HG02938 (cell line): ENCODE measurements at regions not wholly inside any gene's neighbourhood (a gene's known extent, or its start where the extent isn't known, plus 50 kb on each side); places are given as distances from the start of the nearest gene placed in this dataset.
"Not testable (repeated sequence)": the region's sequence is repeated elsewhere in the genome, so short reads cannot be mapped to it uniquely, and the experiment has no call there.

Experiments
- ATAC-seq: cut with Tn5 transposase; IDR thresholded peaks from one replicate; pipeline ENCODE4 v1.9.1; 2021; ENCODE audit warnings: mild to moderate bottlenecking, moderate library complexity; ENCODE audit not compliant: unreplicated experiment

DNA sequence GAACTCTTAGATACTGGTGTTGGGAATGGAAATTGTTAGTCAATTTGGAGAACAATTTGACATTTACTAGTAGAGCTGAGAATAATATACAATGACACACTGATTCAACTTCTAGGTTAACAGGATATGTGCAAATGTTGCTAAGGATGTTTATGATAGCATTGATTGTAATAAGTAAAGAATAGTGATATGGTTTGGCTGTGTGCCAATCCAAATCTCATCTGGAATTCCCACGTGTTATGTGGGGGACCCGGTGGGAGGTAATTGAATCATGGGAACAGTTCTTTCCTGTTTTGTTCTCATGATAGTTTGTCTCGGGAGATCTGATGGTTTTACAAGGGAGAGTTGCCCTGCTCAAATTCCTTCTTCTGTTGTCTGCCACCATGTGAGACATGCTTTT, 302.4 kb upstream of the TMPRSS15 start:
- no peak for ATAC-seq

DNA sequence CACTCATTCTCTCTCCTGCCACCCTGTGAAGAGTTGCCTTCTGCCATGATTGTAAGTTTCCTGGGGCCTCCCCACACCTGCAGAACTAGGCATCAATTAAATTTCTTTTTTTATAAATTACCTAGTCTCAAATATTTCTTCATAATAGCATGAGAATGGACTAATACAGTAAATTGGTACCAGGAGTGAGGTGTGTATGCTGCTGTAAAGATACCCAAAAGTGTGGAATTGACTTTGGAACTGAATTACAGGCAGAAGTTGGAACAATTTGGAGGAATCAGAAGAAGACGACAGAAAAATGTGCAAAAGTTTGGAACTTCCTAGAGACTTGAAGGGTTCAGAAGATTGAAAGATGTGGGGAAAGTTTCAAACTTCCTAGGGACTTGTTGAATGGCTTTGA, 308.1 kb upstream of the TMPRSS15 start:
- no peak for ATAC-seq

DNA sequence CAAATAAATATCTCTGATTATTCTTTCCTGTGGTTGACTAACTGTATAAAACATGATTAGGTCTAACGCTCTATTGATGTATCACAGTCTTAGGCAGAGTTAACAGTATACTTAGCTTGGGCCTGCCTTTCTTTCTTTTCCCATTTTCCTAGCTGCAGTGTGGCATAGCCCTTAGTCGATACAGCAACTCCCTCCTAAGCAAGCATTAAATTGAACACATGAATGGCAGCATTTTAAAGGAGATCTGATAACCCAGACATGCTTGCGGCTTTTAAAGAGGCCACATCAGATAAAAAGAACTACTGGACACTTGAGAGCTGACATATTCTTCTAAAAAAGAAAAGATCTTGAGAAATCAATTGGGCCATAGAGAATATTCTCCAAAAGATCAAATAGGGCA, 312.0 kb upstream of the TMPRSS15 start:
- no peak for ATAC-seq

DNA sequence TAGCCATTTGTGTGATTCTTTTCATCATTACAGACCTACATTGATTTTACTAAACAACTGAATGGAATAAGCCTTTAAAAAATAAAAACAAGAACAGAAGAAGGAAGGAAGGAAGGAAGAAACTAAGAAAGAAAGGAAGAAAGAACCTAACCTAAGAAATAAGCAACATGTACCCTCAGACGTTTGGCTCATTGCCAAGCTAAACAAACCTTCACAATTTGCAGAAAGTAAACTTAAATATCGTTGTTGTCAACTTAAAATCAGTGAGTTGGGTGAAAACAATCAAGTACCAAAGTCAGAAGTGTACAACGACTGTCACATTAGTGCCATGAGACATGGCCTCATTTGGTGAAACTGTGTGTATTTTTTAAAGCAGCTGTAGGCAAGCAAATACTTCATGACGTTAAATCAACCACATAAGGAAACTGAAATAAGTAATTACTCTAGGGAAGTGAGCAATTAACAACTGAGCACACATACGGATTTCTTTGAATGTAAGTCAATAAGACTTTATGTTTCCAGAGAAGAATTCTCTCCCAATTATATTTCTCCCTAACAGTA, 313.1 kb upstream of the TMPRSS15 start:
- no peak for ATAC-seq

DNA sequence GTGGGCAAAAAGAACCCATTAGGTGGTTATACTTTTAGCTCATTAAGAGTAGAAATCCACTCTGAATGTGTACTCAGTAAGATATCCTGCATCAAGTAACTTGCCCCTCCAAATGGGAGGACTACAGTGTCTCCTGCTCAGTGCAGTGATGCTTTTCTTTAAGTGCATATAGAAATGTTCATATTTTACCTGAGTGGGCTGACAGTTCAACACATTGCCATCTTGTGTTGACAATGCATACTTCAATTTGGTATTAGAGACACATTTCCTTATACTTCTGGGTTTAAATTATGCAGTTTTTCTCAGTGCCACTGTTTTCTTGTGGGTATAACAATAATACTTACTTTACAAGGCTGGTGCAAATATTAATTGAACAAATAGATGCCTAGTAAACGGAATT, 318.6 kb upstream of the TMPRSS15 start:
- no peak for ATAC-seq

DNA sequence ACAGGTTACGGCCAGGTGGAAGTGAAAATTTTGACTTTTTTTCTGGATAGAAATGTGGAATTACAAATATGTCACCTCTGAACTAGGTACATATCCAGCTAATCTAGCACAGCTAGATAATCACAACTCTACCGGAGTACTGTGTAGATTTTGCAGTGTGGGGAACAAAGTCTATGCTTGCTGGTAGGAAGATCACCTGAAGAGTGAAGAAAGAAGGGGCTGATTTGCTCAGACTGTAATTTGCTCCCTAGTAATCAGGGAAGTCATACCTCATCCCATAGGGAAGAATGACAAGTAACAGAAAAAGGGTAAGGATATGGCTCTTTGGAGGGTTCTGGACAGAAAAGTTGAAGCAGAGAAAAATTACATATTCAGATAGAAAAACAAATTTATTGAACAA, 319.6 kb upstream of the TMPRSS15 start:
- no peak for ATAC-seq

DNA sequence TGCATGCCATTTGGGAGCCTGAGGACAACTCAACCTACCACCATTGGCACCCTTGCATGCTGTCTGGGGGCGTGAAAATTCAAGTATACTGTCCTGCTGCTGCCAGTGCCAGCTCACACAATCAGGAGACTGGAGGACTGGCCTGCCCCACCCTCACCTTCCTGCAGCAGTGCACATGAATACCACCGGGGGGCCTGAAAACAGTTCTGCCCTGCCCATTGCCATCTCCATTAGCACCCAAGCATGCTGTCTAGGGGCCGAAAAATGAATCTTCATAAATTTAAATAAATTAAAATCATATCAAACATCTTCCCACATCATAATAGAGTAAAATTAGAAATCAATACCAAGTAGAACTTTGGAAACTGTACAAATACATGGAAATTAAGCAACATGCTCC, 322.1 kb upstream of the TMPRSS15 start:
- no peak for ATAC-seq

DNA sequence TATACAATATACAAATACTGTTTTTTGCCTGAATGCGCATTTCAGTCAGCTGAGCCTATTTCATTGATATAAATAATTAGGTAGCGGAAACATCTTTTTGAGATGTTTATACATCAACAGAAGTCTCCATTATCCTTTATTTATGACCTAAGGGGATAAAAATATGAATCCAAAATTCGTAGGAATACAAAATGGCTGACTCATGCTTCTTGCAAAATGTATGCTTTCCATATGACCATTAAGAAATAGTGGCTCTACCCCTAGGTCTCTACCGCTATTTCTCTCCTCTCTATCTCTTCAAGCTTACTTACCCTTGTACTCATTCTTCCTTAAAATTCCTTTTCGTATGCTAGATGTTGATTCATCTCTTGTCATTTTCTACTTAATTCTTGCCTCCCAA, 338.4 kb upstream of the TMPRSS15 start:
- ATAC-seq = no peak

DNA sequence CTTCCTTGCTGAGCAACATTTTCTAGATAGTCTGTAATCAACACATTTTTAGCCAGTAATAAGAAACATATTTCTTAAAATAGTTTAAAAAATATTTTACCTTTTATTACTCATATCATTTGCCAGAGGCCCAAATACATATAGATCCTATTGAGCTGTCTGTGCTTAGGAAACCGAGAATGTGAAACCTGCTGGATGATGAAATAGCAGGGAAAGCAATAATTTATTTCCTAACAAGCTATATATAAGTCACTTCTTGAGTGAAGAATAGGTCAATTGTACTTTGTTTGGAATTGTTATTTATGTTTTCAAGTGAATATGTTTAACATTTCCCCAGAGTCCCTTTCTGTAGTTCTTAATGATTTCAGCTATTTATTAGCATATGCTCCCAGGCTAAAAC, 339.9 kb upstream of the TMPRSS15 start:
- ATAC-seq = no peak

DNA sequence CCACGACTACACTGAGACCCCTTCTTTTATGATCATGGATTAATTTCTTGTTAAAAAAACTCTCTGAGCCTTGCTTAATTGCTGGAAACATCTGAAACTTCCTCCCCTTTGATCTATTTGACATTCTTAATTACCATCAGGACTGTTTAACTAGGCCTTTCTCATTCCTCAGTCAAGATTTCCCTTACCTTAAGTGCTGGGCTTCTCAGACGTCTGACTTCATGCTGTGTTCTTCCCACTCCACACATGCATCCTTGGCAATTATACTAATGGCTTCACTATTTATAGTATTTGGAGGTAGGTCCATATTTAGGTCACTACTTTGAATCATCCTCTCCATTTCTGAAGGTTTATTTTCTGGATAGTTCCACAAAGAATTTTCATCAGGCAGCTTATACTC, 341.3 kb upstream of the TMPRSS15 start:
- no peak for ATAC-seq

DNA sequence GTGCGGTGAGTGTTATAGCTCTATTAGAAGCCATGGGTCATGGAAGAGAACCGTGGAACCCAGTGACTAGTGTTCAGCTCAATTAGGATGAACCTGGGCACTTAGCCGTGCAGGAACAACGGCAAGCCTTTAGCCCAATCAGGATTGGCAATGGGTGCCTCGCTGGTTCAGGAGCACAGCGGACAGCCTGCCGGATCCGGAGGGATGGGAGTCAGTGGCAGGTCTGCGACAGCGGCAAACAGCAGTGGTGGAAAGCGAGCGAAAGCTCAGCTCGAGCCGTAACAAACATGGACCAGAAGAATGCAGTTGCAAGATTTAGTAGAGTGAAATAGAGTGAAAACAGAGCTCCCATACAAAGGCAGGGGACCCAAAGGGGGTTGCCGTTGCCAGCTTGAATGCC, 349.3 kb upstream of the TMPRSS15 start:
- not testable (repeated sequence) for ATAC-seq

DNA sequence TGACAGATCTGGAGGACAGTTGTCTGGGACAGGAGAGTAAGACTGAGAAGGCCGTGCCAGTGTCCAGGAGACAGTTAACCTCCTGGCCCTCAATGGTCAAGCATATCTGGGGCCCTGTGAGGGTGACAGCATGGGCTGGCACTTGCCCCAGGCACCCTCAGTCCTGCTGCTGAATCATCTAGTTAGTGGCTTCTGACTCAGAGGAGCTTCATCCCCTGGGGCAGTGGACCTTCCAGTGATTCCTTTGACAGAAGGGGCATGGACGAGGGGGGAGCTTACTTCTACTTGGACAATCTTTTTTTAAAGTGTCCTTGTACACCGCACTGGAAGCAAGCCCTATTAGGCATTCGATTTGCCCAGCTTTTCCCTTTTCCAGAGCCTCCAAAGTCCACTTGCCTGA, 352.7 kb upstream of the TMPRSS15 start:
- ATAC-seq = not testable (repeated sequence)

DNA sequence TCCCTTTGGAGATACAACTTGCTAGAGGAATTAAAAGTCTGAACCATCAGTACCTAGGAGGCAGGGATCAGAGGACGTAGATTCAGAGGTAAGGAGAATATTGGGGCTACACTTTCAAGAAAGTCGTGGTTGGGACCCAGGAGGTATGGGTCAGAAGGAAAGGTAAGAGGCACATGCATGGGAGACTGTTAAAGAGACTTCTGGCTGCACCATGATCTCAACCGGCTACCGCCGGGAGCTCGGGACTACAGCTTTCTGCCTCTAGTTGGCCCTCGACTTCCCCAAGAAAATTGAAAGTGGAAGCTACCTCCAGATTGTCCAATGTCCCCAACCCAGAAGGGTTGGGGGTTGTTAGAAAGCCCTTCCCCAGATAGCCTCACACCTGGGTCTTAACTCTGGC, 355.7 kb upstream of the TMPRSS15 start:
- ATAC-seq = no peak

DNA sequence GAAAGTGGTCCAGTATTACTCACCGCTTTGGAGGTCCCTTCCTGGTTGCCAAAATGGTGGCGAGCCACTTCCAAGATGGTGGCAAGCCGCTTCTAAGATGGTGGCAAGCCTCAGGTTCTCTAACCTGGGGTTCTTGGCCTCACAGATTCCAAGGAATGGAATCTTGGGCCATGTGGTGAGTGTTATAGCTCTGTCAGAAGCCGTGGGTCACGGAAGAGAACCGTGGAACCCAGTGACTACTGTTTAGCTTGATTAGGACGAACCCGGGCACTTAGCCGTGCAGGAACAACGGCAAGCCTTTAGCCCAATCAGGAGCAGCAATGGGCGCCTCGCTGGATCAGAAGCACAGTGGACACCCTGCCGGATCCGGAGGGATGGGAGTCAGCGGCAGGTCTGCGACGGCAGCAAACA, 356.2 kb upstream of the TMPRSS15 start:
- no peak for ATAC-seq

DNA sequence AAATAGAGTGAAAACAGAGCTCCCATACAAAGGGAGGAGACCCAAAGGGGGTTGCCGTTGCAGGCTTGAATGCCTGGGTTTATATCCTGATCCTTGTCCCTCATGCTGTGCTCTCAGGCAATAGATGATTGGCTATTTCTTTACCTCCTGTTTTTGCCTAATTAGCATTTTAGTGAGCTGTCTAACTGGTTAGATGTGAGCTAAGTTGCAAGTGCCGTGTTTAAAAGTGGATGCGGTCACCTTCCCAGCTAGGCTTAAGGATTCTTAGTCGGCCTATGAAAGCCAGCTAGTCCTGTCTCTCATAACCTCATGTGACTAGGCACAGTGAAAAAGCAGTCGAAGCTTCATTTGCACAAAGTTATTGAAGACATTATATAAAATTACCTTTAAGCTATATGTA, 356.7 kb upstream of the TMPRSS15 start:
- ATAC-seq = no peak

DNA sequence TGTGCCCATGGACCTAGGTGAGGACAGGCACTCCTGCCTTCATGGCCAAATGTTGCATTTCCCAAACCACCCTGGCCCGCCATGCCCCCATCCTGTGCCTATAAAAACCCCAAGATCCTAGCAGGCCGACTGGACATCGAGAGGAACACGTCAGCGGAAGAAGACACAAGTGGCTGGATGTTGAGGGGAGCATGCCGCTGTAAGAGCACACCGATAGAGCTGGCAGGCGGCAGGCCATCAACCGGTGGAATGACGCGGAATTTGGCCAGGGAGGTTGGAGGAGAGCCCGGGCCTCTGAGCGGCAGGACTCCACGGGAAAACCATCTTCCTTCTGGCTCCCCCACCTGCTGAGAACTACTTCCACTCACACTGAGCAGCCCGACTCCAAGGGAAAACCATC, 361.1 kb upstream of the TMPRSS15 start:
- ATAC-seq = no peak

DNA sequence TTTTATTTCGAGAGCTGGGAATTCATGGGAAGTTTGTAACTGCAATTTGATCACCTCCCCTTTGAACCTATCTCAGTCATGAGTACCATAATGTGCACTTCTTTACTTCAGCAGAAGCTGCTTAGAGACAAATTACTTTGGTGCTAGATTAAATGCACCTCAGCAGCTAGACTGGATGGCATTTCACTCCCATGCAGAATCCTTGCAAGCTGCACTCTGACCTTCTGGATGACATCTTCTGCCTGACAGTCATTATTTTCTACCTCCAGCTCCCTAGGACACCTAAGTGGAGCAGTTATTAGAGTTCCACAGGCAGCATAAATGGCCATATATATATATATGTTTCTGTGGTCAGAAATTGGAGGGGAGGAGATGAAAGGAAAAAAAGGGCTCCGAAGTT, 366.0 kb upstream of the TMPRSS15 start:
- no peak for ATAC-seq

DNA sequence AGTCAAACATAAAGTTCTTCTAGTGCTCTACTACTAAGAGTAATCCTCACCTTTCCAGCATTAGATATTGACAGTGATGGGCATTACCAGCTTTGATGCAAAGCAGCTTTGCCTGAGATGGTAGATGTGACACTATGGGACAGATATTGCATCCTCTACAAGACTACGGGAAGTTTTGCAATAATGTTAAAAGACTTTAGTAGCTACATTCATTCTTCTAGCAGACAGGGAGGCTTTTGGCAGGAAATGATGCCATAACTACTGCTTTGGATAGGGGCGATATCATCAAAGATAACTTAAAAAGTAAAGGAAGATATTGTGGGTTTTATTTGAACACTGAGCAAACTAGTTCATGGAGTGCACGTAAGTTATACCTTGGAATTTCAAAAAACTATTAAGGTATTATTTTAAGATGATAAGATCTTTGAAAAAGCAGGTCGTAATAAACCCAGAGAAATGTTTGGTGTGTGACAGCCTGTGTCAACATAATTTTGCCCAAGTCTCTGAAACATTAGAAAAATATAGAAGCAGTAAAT, 368.3 kb upstream of the TMPRSS15 start:
- no peak for ATAC-seq

DNA sequence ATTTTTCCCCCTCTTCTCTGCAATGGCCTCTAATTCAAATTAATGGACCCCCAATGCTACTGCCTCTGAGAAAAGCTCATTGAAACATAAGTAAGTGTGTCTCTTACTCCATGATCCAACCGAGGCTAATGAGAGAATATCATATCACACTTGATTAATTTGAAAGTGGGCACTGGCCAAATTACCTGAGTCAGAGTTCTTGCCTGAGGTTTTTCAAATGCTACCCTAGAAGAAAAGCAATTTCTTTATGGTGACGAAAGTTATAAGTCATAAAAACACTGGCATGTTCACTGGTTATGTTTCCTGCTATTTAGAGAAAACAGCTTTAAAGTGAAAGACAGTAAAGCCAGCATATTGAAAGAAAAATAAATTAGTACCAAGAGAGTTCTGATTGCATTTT, 368.8 kb upstream of the TMPRSS15 start:
- no peak for ATAC-seq

DNA sequence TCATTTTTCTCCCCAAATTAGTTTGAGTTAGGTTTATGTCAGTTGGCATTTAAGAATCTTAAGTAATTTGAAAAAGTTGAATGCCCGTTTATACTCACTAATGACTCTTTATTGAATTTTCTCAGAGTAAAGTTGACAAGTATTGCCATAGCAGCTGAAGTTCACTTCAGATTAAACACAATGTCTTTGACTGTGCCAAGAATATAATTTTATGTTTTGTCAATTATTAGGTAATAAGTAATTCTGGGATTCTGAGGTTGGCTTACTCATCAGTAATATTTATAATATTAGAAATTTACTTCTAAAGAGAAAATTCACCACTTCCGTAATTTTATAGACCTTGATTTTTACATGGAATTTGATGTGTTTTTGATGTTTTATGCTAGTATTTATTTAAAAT, 369.3 kb upstream of the TMPRSS15 start:
- ATAC-seq = no peak

DNA sequence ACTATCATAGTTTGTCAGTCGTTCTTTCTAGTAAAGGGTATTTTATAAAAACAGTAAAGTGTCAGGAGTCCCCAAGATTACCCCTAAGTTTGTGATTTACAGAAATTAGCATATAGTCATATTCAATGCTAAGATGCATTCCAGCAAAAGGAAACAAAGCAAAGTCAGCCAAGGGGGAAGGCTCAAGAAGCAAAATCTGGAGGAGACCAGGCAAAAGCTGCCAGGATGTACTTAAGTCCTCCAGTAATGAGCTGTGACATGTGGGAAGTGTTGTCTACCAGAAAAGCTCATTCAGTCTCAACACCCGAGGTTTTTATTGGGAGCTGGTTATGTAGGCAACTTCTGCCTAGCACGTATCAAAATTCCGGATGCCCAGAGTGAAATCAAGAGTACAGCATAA, 373.4 kb upstream of the TMPRSS15 start:
- no peak for ATAC-seq

DNA sequence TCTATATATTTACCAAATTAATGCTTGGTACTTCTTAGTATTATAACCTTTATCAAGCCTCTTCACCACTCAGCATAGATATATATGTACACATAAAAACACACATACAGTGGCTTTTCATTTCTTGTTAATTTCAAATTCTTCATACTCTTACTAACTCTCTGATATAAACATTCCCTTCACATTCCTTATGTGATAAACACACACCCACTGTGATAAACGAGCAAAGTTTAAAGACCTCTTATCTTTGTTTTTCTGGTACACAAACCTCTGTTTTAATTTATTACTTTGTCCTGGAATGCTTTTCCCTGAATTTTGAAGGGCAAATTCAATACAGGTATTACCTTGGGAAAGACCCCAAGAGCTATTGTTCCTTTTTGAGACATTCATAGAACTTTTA, 379.1 kb upstream of the TMPRSS15 start:
- no peak for ATAC-seq

DNA sequence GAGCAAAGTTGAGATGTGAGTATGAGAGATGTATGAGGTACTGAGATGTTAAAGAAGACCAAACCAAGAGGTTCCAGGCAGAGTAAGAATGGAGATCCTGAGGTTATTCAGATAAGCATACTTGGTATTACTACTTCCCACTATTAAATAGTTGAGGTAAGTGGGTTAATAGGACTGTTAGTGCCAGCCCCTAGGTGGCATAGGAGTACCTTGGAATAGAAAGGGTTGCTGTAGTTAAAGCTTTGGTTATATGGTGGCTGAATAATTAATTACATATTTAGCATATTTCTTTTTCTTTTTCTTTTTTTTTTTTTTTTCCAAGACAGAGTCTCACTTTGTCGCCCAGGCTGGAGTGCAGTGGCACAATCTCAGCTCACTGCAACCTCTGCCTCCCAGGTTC, 397.9 kb upstream of the TMPRSS15 start:
- no peak for ATAC-seq
